ENCODE measurements at regions not wholly inside any gene's neighbourhood (a gene's known extent, or its start where the extent isn't known, plus 50 kb on each side); places are given as distances from the start of the nearest gene placed in this dataset.

- TF ChIP-seq CTCF (conservative IDR thresholded peaks at IDR 0.05 in 1 of 2, IDR thresholded peaks at IDR 0.05 in 1 of 2; ENCODE audit: low read depth in 1 of 2, low read length in 2 of 2) (no peak), EZH2 (IDR thresholded peaks at IDR 0.05; ENCODE audit: low read length, missing control alignments) (no peak)
Measured at GRCh38 chr3:162704238-162704637, 1207.6 kb downstream of the OTOL1 start.
